ENCODE measurements at regions not wholly inside any gene's neighbourhood (a gene's known extent, or its start where the extent isn't known, plus 50 kb on each side); places are given as distances from the start of the nearest gene placed in this dataset.

- DNase-seq (ENCODE audit: low spot score): no peak
Observed at GRCh38 chr3:174777813-174778212, 81.3 kb upstream of the NAALADL2 start.

- no peak for DNase-seq (ENCODE audit: low spot score)
Observed at GRCh38 chr3:174783502-174783901, 75.6 kb upstream of the NAALADL2 start.

GRCh38 chr3:174784206-174784934 is 74.8 kb upstream of the NAALADL2 start:
- no peak for DNase-seq (ENCODE audit: low spot score)

GRCh38 chr3:174786825-174787224 is 72.3 kb upstream of the NAALADL2 start:
- DNase-seq (ENCODE audit: low spot score): no peak

GRCh38 chr3:174791161-174791560 is 68.0 kb upstream of the NAALADL2 start:
- no peak for DNase-seq (ENCODE audit: low spot score)

DNA sequence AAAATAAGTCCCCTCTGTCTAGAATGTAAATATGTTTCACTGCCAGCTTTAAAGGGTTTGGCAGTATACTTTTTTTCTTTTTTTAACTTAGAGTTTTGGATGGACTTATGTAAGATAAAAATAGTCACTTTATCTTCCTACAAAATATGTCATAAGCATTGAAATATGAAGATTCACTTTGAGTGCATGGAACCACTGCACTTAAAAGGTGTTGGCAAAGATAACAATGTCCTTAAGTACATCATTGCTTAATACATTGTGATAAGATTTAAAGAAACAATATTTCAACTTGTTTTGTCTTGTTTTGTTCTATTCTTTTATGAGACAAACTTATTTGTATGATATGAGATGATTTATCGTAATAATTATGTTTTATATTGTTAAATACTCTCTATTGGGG is 66.3 kb upstream of the NAALADL2 start:
- no peak for DNase-seq (ENCODE audit: low spot score)

All from kidney tubule cell (primary cell).